SKM-1 (cell line): ENCODE measurements at regions not wholly inside any gene's neighbourhood (a gene's known extent, or its start where the extent isn't known, plus 50 kb on each side); places are given as distances from the start of the nearest gene placed in this dataset.

Experiments
- DNase-seq: peaks from one replicate; lab custom pipeline; 2025; ENCODE audit not compliant: unreplicated experiment; lab: John Stamatoyannopoulos, UW

GRCh38 chr2:10236571-10237391 is 65.9 kb upstream of the HPCAL1 start:
- DNase-seq = no peak

- DNase-seq = no peak
These were observed 65.0 kb upstream of the HPCAL1 start for GRCh38 chr2:10237392-10238321.

- DNase-seq = no peak
These were observed 64.3 kb upstream of the HPCAL1 start for GRCh38 chr2:10238396-10238795.

GRCh38 chr2:10238991-10239485 is 63.7 kb upstream of the HPCAL1 start:
- no peak for DNase-seq

GRCh38 chr2:10239561-10239967 is 63.1 kb upstream of the HPCAL1 start:
- DNase-seq = no peak

- DNase-seq = no peak
These were observed 62.5 kb upstream of the HPCAL1 start for GRCh38 chr2:10240161-10240681.

GRCh38 chr2:10240911-10241610 is 61.6 kb upstream of the HPCAL1 start:
- no peak for DNase-seq

GRCh38 chr2:10241641-10242430 is 60.9 kb upstream of the HPCAL1 start:
- no peak for DNase-seq

GRCh38 chr2:10242451-10242850 is 60.3 kb upstream of the HPCAL1 start:
- DNase-seq = no peak

GRCh38 chr2:10242998-10243925 is 59.4 kb upstream of the HPCAL1 start:
- no peak for DNase-seq

GRCh38 chr2:10243926-10244270 is 58.8 kb upstream of the HPCAL1 start:
- no peak for DNase-seq

GRCh38 chr2:10245021-10245420 is 57.7 kb upstream of the HPCAL1 start:
- DNase-seq = no peak

GRCh38 chr2:10245661-10246060 is 57.0 kb upstream of the HPCAL1 start:
- DNase-seq = no peak

- no peak for DNase-seq
These were observed 56.3 kb upstream of the HPCAL1 start for GRCh38 chr2:10246370-10246769.

GRCh38 chr2:10246831-10247230 is 55.9 kb upstream of the HPCAL1 start:
- no peak for DNase-seq

GRCh38 chr2:10249798-10250197 is 52.9 kb upstream of the HPCAL1 start:
- DNase-seq = no peak

- no peak for DNase-seq
These were observed 50.5 kb upstream of the HPCAL1 start for GRCh38 chr2:10252224-10252623.

- peak; percentile 40 for DNase-seq
These were observed 50.0 kb upstream of the HPCAL1 start for GRCh38 chr2:10252661-10253060.
